Omental fat pad (tissue), 3 donors: ENCODE measurements at regions not wholly inside any gene's neighbourhood (a gene's known extent, or its start where the extent isn't known, plus 50 kb on each side); places are given as distances from the start of the nearest gene placed in this dataset.

ENCODE experiments used
- ATAC-seq: fragments of 150-250 bp; one replicate; pipeline ENCODE4 v1.9.1; 2016; ENCODE audit warnings: mild to moderate bottlenecking, moderate library complexity; ENCODE audit not compliant: low FRiP score
- DNase-seq: peaks from one replicate; pipeline ENCODE4 v3.0.0-alpha.2; 2019; ENCODE audit warnings: low spot score
- TF ChIP-seq, protein P1 (sequence below), 3 donors: fragments of 450-650 bp; IDR thresholded peaks; one replicate each; pipeline ENCODE4 v1.5.1; 2016 to 2017; ENCODE audit warnings: antibody characterized with exemption in 3 of 3, mild to moderate bottlenecking in 3 of 3, moderate library complexity in 2 of 3

DNA sequence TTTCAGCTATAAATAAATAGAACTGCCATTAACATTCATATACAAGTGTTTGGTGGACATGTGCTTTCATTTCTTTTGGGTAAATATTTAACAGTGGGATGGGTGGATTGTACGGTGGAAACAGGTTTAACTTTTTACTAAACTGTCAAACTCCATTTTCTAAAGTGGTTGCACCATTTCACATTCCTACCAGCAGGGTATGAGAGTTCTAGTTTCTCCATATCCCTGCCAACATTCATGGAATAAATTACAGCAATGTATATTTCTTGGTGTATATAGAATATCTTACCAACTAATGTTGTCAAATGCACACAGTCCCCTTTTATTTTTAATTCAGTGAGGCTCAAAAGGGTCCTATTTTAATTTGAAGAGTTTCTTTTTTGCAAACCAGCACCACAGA lies 71.3 kb upstream of the CTXND1 start:
- DNase-seq (no peak), ATAC-seq (no peak)
- TF ChIP-seq, protein P1, sequence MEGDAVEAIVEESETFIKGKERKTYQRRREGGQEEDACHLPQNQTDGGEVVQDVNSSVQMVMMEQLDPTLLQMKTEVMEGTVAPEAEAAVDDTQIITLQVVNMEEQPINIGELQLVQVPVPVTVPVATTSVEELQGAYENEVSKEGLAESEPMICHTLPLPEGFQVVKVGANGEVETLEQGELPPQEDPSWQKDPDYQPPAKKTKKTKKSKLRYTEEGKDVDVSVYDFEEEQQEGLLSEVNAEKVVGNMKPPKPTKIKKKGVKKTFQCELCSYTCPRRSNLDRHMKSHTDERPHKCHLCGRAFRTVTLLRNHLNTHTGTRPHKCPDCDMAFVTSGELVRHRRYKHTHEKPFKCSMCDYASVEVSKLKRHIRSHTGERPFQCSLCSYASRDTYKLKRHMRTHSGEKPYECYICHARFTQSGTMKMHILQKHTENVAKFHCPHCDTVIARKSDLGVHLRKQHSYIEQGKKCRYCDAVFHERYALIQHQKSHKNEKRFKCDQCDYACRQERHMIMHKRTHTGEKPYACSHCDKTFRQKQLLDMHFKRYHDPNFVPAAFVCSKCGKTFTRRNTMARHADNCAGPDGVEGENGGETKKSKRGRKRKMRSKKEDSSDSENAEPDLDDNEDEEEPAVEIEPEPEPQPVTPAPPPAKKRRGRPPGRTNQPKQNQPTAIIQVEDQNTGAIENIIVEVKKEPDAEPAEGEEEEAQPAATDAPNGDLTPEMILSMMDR (IDR thresholded peaks at IDR 0.05): no peak

DNA sequence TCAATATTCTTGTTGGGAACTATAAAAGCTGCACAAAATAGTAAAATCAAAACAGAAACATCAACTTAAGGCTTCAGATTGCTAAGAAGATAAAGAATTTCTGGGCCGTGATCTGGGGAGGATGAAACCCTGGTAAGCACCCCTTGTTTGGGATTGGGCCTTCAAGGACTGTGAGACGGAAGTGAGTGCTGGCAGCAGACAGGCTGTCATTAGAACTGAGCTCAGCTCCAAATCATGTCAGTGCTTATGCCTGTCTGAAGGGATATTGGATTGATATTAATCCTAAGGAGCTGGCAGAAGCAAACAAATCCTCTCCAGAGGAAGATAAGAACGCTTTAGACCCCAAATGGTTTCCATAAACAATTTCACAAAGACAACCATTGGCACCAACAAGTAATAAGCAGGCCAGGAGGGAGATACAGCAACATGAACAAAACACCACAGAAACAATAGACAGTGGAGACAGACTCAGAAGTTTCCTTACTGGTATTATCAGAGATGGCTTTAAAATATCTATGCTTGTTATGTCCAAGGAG lies 72.6 kb upstream of the CTXND1 start:
- ATAC-seq: no peak

DNA sequence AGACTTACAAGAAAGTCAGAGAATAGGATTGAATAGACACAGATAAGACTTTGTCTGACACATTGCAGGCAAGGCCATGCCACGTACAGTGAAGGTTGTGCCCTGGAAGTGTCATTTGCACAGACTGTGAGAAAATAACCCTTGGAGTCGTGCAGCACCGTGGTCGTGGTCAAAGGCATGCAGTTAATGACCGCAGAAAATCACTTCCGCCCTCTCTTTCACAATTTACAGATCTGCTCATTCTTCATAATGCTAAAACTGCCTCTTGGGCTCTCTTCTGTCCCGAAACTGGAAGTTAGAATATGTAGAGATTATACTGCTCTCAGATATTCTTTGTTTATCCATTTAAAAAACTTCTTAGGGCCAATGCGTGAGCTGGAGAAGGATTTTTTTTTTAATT lies 73.2 kb upstream of the CTXND1 start:
- no peak for DNase-seq
- TF ChIP-seq, protein P1 (IDR thresholded peaks at IDR 0.05): no peak
- no peak for ATAC-seq

More for the DNA sequence above, 72.6 kb upstream of the CTXND1 start:
- DNase-seq: no peak
- TF ChIP-seq, protein P1 (IDR thresholded peaks at IDR 0.05): no peak

DNA sequence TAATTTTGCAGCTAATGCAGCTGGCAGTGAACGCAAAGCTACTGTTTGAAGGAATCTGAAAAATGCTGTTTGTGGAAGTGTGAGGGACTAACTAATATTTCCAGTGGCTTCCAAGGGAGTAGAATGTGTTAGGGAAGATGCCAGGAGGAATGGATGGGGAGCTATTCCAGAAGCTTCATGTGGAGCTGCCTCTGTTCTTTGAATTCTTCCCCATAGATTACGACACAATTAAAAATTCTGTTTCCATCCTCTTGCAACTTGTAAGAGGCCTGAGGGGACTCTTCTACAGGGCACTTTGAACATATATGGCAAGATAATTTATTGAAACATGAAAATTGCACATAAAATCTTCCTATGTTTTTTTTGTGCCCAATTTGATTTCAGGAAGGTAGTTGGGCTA lies 74.3 kb upstream of the CTXND1 start:
- DNase-seq (no peak), ATAC-seq (no peak)
- TF ChIP-seq, protein P1 (IDR thresholded peaks at IDR 0.05): no peak

DNA sequence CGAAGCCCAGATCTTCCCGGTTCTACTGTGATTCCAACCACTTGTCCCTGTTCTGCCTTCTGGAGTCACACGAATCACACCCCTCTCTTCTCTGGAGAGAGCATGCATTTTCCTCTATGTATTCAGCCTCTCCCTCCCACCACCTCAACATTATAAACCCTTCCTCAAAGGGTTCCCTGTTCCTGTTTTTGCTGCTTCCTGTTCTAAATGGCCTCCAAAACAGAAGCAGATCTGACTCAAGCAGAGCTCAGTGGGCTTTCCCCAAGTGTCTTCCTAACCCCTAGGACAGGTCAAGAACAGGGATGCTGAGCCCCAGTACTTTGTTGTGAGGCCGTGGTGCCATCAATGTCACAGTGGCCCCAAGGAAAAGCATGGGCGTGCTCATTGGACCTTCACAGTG lies 75.7 kb upstream of the ARNT2 start:
- TF ChIP-seq, protein P1 (IDR thresholded peaks at IDR 0.05): no peak
- DNase-seq (no peak), ATAC-seq (no peak)

DNA sequence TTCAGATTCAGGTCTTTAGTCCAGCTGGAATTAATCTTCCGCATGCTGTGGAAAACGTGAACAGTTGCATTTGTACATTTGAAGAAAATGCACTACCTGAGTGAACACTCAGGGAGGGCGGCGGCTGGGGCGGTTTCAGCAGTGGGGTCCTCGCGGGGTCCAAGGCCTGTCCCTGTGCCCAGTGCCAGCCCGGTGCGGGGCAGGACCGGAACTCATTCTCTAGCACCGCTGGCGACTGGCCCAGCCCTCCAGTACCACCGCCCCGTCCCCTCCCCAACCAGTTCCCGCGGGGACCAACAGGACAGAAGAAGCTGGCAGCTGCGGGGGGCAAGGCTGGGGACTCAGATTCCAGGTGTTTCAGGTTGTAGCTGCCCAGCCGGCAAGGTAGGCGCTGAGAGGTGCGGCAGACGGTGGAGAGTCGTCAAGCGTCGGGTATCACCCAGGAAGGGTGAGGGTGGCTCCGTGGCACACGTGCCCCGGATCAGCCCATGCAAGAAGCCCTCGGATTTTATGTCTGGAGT lies 72.2 kb upstream of the ARNT2 start:
- ATAC-seq: no peak
- TF ChIP-seq, protein P1 (IDR thresholded peaks at IDR 0.05): no peak

GRCh38 chr15:80333261-80333660 lies 70.9 kb upstream of the ARNT2 start:
- DNase-seq (no peak), ATAC-seq (no peak)
- TF ChIP-seq, protein P1 (IDR thresholded peaks at IDR 0.05): no peak

More for the DNA sequence above, 72.2 kb upstream of the ARNT2 start:
- no peak for DNase-seq
